KBM-7 (cell line): ENCODE measurements at regions not wholly inside any gene's neighbourhood (a gene's known extent, or its start where the extent isn't known, plus 50 kb on each side); places are given as distances from the start of the nearest gene placed in this dataset.
"Not testable (repeated sequence)": the region's sequence is repeated elsewhere in the genome, so short reads cannot be mapped to it uniquely, and the experiment has no call there.

Experiments
- DNase-seq: peaks from one replicate; pipeline ENCODE4 v3.0.0-alpha.2; 2015
- in situ Hi-C: fragments of 300-500 bp; cut with MboI; formaldehyde crosslinking; loops from 2 replicates; pipeline ENCODE4 v1.14.3; 2020; ENCODE audit warnings: low sequenced_read_pairs, low pct_unique_long_range_greater_than_20kb, mixed read lengths

DNA sequence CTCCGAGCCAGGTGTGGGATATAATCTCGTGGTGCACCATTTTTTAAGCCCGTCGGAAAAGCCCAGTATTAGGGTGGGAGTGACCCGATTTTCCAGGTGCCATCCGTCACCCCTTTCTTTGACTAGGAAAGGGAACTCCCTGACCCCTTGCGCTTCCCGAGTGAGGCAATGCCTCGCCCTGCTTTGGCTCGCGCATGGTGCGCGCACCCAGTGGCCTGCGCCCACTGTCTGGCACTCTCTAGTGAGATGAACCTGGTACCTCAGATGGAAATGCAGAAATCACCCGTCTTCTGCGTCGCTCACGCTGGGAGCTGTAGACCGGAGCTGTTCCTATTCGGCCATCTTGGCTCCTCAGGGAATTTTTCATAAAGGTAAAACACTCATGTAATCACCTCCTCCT is 63.9 kb downstream of the RWDD3 start:
- DNase-seq, in situ Hi-C loops: not testable (repeated sequence)

DNA sequence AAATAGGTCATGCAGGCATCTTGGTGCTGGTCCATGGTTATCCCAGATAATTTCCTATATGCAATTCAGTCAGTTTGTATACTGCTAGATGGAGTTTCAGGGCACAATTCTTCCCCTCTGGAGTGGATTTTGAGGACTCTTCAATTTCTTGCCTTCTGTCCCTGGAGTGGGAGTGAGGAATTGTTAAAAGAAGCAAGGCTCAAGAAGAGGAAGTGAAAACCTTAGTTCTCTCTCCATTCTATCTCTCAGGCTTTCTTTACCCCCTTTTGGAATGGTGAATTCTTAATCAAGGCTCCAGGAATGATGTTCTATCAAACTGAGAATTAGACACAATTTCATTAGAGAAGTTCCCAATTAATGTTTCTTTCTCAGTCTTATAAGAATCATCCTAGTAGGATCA is 67.1 kb downstream of the RWDD3 start:
- no peak for DNase-seq
- in situ Hi-C loops, result no loop called here

DNA sequence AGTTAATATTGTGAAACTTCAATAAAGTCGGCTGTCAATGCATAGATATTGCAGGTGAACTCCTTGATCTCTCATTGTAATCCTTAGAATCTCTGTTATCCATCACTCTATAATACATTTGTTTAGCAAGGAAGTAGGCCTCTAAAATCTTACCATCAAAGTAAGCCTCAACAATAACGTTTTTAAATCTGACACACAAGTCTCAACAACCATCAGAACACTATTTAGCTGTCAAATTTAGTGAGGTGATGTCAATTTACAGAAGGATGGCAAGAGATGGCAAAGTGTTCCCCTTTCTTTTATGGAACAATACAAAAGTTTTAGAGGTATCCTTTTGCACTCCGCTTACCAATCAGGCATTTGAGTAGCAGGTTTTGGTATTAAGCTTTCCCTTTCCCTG is 67.6 kb downstream of the RWDD3 start:
- in situ Hi-C loops, result no loop called here
- no peak for DNase-seq

DNA sequence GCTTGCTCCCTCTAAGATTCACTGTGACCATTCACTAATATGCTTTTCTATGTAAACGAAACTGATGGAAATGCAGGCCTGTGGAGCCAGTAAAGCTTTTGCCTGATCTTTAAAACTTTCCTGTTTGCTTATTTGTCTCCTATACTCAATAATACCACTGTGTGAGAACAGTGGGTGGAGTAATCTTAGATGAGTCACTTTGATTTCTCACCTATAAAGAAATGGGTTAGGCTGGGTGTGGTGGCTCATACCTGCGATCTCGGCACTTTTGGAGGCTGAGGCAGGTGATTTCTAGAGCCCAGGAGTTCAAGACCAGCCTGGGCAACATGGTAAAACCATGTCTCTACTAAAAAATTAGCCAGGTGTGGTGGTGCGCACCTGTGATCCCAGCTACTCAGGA is 70.8 kb downstream of the RWDD3 start:
- in situ Hi-C loops, result no loop called here
- no peak for DNase-seq

DNA sequence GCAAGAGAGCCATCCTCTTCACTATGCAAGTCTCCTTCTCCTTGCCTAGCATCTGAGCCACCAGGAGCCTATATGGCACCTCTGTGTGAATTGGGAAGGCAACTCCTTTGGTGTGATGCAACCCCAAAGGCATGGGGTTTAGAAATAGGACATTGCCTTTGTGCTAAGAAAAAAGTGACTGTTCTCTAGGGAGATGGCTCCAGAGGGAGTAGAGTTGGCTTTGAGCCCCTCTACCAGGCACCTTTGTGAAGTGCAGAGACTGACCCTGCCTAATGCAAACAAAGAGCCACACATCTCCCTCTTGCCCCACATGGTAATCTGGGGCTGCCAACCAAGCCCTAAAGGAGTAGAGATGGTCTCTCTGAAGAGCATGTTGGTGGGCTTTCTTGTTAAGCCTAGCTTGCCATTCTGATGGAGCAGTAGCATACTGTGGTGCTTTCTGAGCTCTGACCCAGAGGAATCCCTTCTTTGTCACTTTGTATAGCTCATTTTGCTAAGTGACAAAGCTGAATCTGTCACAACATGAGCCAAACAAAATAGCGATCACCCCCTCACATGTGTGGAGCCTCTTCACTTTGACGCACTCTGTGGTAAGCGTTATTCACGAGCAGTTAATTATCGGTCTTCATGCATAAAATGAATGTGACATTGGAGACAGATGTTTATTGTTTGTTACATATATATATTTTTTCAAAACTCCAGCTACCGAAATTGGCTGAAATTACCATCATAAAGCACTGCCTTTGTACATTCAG is 74.4 kb downstream of the RWDD3 start:
- in situ Hi-C loops, result no loop called here
- DNase-seq, result no peak

DNA sequence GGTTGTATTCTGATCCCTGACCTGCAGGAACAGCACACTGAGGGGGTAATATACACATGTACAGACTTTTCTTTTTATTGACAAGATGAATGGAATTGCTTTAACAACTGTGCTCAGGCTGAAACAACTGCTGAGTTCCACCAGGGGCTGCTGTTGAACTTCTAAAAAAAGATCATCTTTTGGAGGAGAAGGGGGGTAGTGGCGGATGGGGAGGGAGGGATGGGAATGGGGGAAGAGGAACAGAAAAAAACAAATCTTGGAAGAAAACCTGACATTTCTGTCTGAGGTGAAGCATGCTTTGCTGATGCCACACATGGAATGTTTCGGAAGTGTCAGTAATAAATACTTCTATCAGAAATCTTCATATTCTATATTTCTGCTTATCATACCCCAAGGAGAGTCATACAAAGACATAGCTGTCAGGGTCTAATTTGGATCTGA is 75.0 kb downstream of the RWDD3 start:
- peak; percentile 9 for DNase-seq
- in situ Hi-C loops, result no loop called here

DNA sequence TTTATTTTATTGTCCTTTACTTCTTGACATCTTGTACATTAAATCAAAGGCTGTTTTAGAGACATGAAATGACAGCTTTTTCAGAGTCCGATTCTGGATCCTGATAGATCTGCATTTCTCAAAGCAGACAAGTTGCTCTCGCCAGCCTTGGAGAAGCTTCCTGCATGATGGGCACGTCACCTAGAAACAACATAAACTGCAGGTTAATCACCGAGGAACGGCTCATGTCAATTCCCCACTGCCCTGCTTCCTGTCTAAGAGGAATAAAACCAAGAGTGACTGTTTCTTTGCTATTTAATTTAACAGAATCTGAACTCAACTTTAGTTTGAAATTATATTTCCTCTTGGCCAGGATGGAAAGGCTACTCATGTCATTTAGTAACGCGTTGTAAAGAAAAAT is 77.0 kb downstream of the RWDD3 start:
- DNase-seq, result no peak
- in situ Hi-C loops, result no loop called here

DNA sequence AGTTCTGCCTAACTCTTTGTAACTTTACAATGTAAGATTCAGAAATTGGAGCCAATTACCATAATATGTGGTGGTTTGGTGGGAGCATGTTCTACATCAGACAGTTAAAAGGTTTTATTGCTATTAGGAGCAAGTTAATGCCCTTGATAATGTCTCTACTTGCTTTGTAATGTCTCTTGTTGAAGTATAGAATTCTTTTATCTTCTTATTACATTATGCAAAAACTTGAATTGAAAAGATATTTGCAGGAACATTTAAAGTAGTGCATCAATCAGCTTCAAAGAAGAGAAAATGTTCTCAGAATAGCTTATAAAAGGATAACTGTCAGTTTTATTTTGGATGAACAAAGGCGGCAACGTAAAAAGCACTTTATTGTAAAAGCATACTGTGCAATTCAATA is 77.8 kb downstream of the RWDD3 start:
- in situ Hi-C loops, result no loop called here
- DNase-seq, result no peak

DNA sequence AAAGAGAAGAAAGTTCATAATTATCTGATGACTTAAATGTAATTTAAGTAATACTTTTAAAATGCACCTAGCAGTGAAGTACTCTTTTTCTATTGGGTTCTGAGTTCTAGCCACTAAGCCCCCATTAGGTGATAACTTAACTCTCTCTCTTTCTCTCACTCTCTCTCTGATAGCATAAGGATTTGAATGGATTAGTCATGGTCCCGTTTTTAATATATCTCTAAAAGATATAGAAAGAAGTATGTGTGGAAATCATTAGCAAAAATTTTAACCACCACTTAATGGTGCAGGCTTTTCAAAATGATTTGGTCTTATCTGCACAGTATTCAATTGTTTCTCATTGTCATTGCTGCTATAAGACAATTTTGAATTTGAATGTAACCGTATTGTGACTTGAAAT is 78.2 kb downstream of the RWDD3 start:
- in situ Hi-C loops, result no loop called here

DNA sequence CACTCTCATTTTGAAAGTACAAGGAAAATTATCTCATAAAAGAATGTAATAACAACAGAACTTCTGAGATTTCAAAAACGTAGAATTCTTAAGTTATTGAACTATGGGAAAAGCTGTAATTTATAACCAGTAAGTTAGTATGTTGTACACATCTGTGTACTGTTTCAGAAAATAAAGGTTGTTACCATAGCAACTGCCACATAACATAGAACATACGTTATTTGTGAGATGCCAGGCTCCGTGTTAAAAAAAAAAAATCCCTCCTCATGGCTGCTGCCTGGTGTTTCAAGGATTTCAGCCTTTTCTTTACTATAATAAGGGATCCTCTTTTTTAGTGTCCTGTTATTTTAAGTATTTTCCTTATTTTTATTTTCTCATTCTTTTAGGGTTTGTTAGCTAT is 79.5 kb downstream of the RWDD3 start:
- in situ Hi-C loops, result no loop called here

More for the DNA sequence above, 78.2 kb downstream of the RWDD3 start:
- DNase-seq, result no peak

DNA sequence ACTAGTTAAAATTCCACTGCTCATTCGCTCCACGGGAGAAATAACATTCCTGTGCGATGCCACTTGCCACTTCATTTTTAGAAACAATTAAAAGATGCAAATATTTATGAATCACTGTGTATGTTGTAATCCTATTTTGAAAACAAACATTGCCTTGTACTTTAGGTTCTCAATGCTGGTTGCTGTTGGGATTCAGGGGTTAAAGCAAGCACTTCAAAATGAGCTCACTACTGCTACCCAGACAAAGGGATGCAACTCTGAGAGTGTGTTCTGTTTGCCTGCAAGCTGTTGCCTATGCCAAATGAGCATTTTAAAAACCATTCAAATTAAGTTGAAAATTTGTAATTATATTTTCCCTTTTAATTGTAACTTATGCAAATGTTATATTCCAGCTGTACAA is 87.5 kb downstream of the RWDD3 start:
- in situ Hi-C loops, result no loop called here

More for the DNA sequence above, 79.5 kb downstream of the RWDD3 start:
- no peak for DNase-seq

DNA sequence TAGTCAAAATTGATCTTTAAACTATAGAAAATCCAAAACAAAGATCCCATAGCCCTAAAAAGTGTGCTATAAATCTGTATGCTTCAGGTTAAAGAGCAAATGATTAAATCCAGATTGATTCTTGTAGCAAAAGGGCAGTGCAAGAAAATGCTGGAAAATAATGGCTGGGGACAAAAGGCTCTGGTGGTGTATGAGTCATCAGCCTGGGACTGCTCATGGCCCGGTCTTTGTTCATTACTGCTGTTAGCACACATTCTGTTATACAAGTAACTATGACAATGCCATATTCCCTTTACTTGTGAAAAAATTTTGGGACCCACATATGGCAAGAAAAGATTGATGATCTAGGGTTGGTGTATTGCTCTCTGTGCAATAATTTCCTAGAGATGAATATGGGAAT is 89.1 kb downstream of the RWDD3 start:
- no peak for DNase-seq
- in situ Hi-C loops, result no loop called here

More for the DNA sequence above, 87.5 kb downstream of the RWDD3 start:
- no peak for DNase-seq

DNA sequence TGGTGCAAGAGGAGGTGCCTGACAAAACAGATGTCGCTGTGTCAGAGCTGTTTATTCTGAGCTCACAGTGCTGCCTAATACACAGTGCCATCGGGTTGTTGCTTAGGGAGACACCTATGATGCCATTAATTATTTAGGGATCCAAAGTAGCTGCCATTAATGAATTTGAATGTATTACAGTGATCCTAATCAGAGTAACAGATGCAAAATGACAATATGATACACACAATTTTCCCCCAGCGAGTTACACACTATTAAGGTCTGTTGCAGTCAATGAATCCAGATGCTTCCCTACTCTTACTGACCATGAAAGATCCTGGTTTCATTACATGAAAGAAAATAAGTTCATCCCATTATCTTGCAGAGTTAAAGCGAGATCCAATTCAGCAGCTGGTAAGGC is 91.3 kb downstream of the RWDD3 start:
- no peak for DNase-seq
- in situ Hi-C loops, result no loop called here

DNA sequence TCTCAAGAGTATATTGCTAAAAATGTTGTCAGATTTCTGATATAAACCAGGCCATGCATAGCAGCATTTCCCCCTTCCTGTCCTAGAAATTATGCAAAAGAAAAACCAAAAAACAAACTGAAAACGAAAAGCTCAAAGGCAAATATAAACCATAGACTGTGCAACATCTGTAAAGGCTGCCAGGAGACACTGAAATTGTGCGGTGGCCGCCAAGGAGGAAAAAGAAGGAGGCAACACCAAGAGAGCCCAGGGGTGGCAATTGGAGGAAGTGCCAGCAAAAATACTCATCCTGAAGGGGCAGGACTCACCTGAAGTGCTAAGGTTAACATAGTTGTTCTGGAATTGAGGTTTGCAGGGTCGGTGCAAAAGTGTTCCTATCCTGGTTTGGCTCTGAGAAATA is 92.0 kb downstream of the RWDD3 start:
- DNase-seq, result no peak
- in situ Hi-C loops, result no loop called here

DNA sequence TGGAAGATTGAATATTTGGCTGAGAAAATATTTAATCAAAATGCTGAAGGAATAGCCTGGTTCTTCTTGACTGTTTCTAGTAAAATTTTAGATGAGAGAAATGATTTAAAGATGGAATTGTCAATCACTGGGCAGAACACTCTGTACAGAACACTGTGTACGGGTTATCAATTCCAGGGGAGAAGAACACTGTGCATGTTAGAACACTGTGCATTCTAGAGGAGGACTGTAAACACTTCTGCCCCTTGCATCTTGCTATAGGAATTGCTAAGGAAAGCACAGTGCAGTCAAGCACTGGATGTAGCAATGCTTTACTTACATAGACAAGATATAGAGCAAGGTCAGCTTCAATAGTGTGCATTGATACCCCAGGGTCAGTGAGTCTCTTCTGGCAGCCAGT is 98.7 kb downstream of the RWDD3 start:
- in situ Hi-C loops, result no loop called here

DNA sequence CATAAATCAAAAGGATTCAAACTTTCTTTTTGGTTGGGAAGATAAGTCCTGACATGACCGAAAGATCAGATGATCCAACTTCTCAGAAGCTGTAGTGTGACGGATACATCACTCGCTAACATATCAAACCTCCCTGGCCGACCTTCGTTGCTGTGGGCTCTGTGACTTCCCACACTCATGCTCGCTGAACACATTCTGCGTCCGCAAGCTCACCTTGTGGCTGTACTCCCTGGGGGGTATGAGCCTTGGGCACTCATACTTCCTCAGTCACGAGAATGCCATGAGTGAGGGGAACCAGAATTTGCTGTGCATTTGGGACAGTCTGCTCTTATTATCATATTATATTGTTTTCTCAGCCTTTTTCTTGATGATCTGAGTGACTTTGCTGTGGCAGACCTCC is 105.4 kb downstream of the RWDD3 start:
- DNase-seq, result no peak
- in situ Hi-C loops, result no loop called here

More for the DNA sequence above, 98.7 kb downstream of the RWDD3 start:
- no peak for DNase-seq

DNA sequence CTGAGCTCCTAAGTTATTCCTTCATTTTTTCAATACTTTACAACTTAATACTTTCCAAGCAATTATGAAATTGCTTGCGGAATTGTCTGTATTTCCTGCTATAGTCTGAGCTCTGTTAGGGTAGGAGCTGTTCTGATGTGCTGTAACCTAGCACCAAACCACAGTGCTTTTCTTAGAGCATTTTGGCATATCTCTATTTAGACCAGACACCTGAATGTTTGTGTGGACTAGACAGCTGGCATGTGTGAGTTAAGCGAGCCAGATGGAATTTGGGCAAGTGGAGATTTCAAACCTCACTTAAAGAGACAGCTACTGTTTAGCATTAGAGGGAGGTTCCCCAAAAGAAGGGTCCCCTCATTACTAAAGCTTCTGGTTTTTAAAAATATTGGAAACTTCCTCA is 106.1 kb downstream of the RWDD3 start:
- in situ Hi-C loops, result no loop called here

DNA sequence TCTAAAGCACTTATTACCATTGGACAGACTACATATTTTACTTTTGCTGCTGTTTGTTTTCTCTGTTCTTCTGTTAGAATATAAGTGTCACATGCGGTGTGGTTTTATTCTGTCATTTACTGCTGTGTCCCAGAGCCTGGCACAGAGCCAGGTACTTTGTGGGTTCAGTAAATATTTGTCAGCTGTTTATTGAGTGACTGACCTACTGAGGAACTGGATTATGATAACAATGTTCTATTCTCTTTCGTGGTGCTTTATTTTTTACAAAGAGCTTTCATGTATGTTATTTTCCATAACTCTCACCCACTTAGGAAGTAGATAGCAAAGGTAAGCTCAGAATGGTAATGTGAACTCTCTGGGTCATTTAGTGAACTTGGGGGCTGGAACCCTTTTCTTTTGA is 118.8 kb downstream of the RWDD3 start:
- peak; percentile 4 for DNase-seq
- in situ Hi-C loops, result no loop called here

More for the DNA sequence above, 106.1 kb downstream of the RWDD3 start:
- no peak for DNase-seq

DNA sequence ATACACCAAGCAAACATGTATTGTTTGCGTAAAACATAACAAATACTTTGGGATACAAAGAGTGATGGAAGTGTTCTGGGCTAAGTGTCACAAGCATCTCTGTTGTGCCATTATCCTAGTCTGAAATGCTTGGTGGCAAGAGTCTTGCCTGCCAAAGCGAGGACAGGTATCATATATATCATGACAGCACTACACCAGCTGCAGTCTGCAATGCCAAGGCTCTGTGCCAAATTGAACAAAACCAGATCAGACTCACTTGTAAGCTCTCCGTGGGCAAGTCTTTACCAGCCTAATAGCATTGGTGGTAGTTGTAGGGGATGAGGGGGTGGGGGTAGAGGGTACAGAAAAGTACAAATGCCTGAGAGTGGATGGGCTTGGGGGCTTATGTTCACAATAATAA is 119.2 kb downstream of the RWDD3 start:
- no peak for DNase-seq
- in situ Hi-C loops, result no loop called here

DNA sequence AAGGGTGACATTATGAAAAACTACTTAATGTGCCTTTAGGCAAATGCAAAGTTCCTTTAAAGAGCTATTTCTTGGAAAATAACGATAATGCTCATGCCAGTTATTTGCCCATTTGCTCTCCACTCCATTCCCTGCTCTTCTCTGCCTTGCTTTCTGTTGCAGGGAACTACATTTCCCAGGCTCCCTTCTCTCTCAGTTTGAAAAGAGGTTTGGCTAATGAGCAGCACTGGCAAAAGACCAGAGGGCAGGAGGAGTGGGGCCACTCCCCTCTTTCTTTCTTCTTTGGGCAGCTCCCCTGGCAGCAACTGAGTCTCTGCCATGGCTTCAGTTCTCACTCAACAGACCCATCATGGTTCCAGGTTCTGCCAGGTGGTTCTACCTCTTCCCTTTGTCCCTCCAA is 130.5 kb downstream of the RWDD3 start:
- in situ Hi-C loops, result no loop called here
- no peak for DNase-seq

DNA sequence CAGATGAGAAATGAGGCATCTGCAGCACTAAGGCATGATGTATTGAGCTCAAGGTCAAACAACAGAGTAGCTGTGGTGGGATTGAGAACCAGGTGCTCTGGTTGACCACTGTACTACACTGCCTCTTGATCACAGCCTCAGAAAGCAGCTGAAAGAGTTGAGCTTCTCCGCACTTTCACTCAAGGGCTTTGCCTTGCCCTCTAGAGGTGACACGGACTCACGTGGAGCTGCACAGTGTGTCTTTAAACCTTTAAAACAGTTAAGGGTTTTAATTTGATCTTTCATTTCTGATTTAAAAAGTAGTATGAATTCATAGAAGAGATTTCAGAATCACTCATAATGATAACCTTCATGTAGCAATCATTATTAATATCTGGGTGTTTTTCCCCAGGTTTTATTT is 132.5 kb downstream of the RWDD3 start:
- in situ Hi-C loops, result no loop called here
- DNase-seq, result no peak
